ENCODE measurements at regions not wholly inside any gene's neighbourhood (a gene's known extent, or its start where the extent isn't known, plus 50 kb on each side); places are given as distances from the start of the nearest gene placed in this dataset.

GRCh38 chrX:96386325-96386724 lies 298.3 kb upstream of the DIAPH2 start:
- H3K27ac ChIP-seq (ENCODE audit: low read depth in 1 of 2, low read length in 2 of 2): no peak overlapping the region
- ATAC-seq (ENCODE audit: low FRiP score) (no peak), DNase-seq (no peak)
- H3K27me3 ChIP-seq (ENCODE audit: control insufficient read depth in 1 of 2, insufficient read depth in 2 of 2, low read length in 1 of 2): no peaks in the 10 kb centered on the region
- intact Hi-C loops (cut with DNase I): no loop called here
- 61 to 75% methylated on average over 3 of the region's 3 CpGs for WGBS, 2 donors
- no peaks in the 10 kb centered on the region for H3K4me1 ChIP-seq (ENCODE audit: control insufficient read depth in 1 of 2, insufficient read depth in 2 of 2, low read length in 2 of 2)
- no peaks in the 10 kb centered on the region for H3K36me3 ChIP-seq (ENCODE audit: control insufficient read depth in 1 of 2, insufficient read depth in 2 of 2, low read length in 1 of 2)
- H3K9me3 ChIP-seq (ENCODE audit: control insufficient read depth, low read length): no peaks in the 10 kb centered on the region
- no peak overlapping the region for H3K4me3 ChIP-seq (ENCODE audit: low read length in 2 of 2)

- Histone ChIP-seq H3K27me3 (ENCODE audit: control insufficient read depth in 1 of 2, insufficient read depth in 2 of 2, low read length in 1 of 2) (no peaks in the 10 kb centered on the region), H3K4me1 (ENCODE audit: control insufficient read depth in 1 of 2, insufficient read depth in 2 of 2, low read length in 2 of 2) (no peaks in the 10 kb centered on the region), H3K9me3 (ENCODE audit: control insufficient read depth, low read length) (no peaks in the 10 kb centered on the region), H3K27ac (ENCODE audit: low read depth in 1 of 2, low read length in 2 of 2) (no peak overlapping the region), H3K36me3 (ENCODE audit: control insufficient read depth in 1 of 2, insufficient read depth in 2 of 2, low read length in 1 of 2) (no peaks in the 10 kb centered on the region), H3K4me3 (ENCODE audit: low read length in 2 of 2) (no peak overlapping the region)
- intact Hi-C loops (cut with DNase I): no loop called here
- DNase-seq (no peak), ATAC-seq (ENCODE audit: low FRiP score) (no peak)
- 96 to 98% methylated on average over 2 of the region's 2 CpGs for WGBS, 2 donors
Measured at GRCh38 chrX:96386981-96387380, 297.7 kb upstream of the DIAPH2 start.

GRCh38 chrX:96387801-96388200 lies 296.8 kb upstream of the DIAPH2 start:
- Histone ChIP-seq H3K4me3 (ENCODE audit: low read length in 2 of 2) (no peak overlapping the region), H3K27me3 (ENCODE audit: control insufficient read depth in 1 of 2, insufficient read depth in 2 of 2, low read length in 1 of 2) (no peaks in the 10 kb centered on the region), H3K27ac (ENCODE audit: low read depth in 1 of 2, low read length in 2 of 2) (no peak overlapping the region), H3K9me3 (ENCODE audit: control insufficient read depth, low read length) (no peaks in the 10 kb centered on the region), H3K36me3 (ENCODE audit: control insufficient read depth in 1 of 2, insufficient read depth in 2 of 2, low read length in 1 of 2) (no peaks in the 10 kb centered on the region), H3K4me1 (ENCODE audit: control insufficient read depth in 1 of 2, insufficient read depth in 2 of 2, low read length in 2 of 2) (no peaks in the 10 kb centered on the region)
- intact Hi-C loops (cut with DNase I): no loop called here
- ATAC-seq (ENCODE audit: low FRiP score): no peak
- no peak for DNase-seq
- WGBS, 2 donors: 73 to 90% methylated on average over 2 of the region's 2 CpGs

- H3K27me3 ChIP-seq (ENCODE audit: control insufficient read depth in 1 of 2, insufficient read depth in 2 of 2, low read length in 1 of 2): no peaks in the 10 kb centered on the region
- H3K27ac ChIP-seq (ENCODE audit: low read depth in 1 of 2, low read length in 2 of 2): no peak overlapping the region
- H3K36me3 ChIP-seq (ENCODE audit: control insufficient read depth in 1 of 2, insufficient read depth in 2 of 2, low read length in 1 of 2): no peaks in the 10 kb centered on the region
- WGBS, 2 donors: 64 to 65% methylated on average over 5 of the region's 5 CpGs
- H3K9me3 ChIP-seq (ENCODE audit: control insufficient read depth, low read length): no peaks in the 10 kb centered on the region
- H3K4me1 ChIP-seq (ENCODE audit: control insufficient read depth in 1 of 2, insufficient read depth in 2 of 2, low read length in 2 of 2): no peaks in the 10 kb centered on the region
- DNase-seq (no peak), ATAC-seq (ENCODE audit: low FRiP score) (no peak)
- no peak overlapping the region for H3K4me3 ChIP-seq (ENCODE audit: low read length in 2 of 2)
- intact Hi-C loops (cut with DNase I): no loop called here
Measured at GRCh38 chrX:96389281-96390047, 295.2 kb upstream of the DIAPH2 start.

GRCh38 chrX:96394598-96394997 lies 290.0 kb upstream of the DIAPH2 start:
- H3K27ac ChIP-seq (ENCODE audit: low read depth in 1 of 2, low read length in 2 of 2): no peak overlapping the region
- H3K4me1 ChIP-seq (ENCODE audit: control insufficient read depth in 1 of 2, insufficient read depth in 2 of 2, low read length in 2 of 2): no peaks in the 10 kb centered on the region
- intact Hi-C loops (cut with DNase I): no loop called here
- ATAC-seq (ENCODE audit: low FRiP score): no peak
- WGBS, 2 donors: 92 to 96% methylated on average over 1 of the region's 1 CpG
- no peaks in the 10 kb centered on the region for H3K36me3 ChIP-seq (ENCODE audit: control insufficient read depth in 1 of 2, insufficient read depth in 2 of 2, low read length in 1 of 2)
- H3K4me3 ChIP-seq (ENCODE audit: low read length in 2 of 2): no peak overlapping the region
- H3K27me3 ChIP-seq (ENCODE audit: control insufficient read depth in 1 of 2, insufficient read depth in 2 of 2, low read length in 1 of 2): no peaks in the 10 kb centered on the region
- no peak for DNase-seq
- H3K9me3 ChIP-seq (ENCODE audit: control insufficient read depth, low read length): no peaks in the 10 kb centered on the region

GRCh38 chrX:96403446-96403845 lies 281.2 kb upstream of the DIAPH2 start:
- 52 to 76% methylated on average over 3 of the region's 3 CpGs for WGBS, 2 donors
- intact Hi-C loops (cut with DNase I): no loop called here
- peaks cover 2 to 8% of the 10 kb centered on the region in 2 donors for H3K4me1 ChIP-seq (ENCODE audit: control insufficient read depth in 1 of 2, insufficient read depth in 2 of 2, low read length in 2 of 2)
- no peaks in the 10 kb centered on the region for H3K36me3 ChIP-seq (ENCODE audit: control insufficient read depth in 1 of 2, insufficient read depth in 2 of 2, low read length in 1 of 2)
- DNase-seq (no peak), ATAC-seq (ENCODE audit: low FRiP score) (no peak)
- H3K27me3 ChIP-seq (ENCODE audit: control insufficient read depth in 1 of 2, insufficient read depth in 2 of 2, low read length in 1 of 2): no peaks in the 10 kb centered on the region
- H3K27ac ChIP-seq (ENCODE audit: low read depth in 1 of 2, low read length in 2 of 2): no peak overlapping the region
- H3K9me3 ChIP-seq (ENCODE audit: control insufficient read depth, low read length): no peaks in the 10 kb centered on the region
- no peak overlapping the region for H3K4me3 ChIP-seq (ENCODE audit: low read length in 2 of 2)

- DNase-seq: no peak
- 95 to 100% methylated on average over 1 of the region's 1 CpG for WGBS, 2 donors
- Histone ChIP-seq H3K27me3 (ENCODE audit: control insufficient read depth in 1 of 2, insufficient read depth in 2 of 2, low read length in 1 of 2) (no peaks in the 10 kb centered on the region), H3K4me3 (ENCODE audit: low read length in 2 of 2) (no peak overlapping the region), H3K36me3 (ENCODE audit: control insufficient read depth in 1 of 2, insufficient read depth in 2 of 2, low read length in 1 of 2) (no peaks in the 10 kb centered on the region), H3K27ac (ENCODE audit: low read depth in 1 of 2, low read length in 2 of 2) (no peak overlapping the region), H3K9me3 (ENCODE audit: control insufficient read depth, low read length) (no peaks in the 10 kb centered on the region), H3K4me1 (ENCODE audit: control insufficient read depth in 1 of 2, insufficient read depth in 2 of 2, low read length in 2 of 2) (peaks cover 2 to 8% of the 10 kb centered on the region in 2 donors)
- ATAC-seq (ENCODE audit: low FRiP score): no peak
- intact Hi-C loops (cut with DNase I): no loop called here
Measured at GRCh38 chrX:96405842-96406241, 278.8 kb upstream of the DIAPH2 start.

- peak in 1 of 2 donors; percentile 45 for DNase-seq
- Histone ChIP-seq H3K4me3 (ENCODE audit: low read length in 2 of 2) (no peak overlapping the region), H3K4me1 (ENCODE audit: control insufficient read depth in 1 of 2, insufficient read depth in 2 of 2, low read length in 2 of 2) (peaks cover 2 to 8% of the 10 kb centered on the region in 2 donors), H3K27me3 (ENCODE audit: control insufficient read depth in 1 of 2, insufficient read depth in 2 of 2, low read length in 1 of 2) (no peaks in the 10 kb centered on the region), H3K27ac (ENCODE audit: low read depth in 1 of 2, low read length in 2 of 2) (no peak overlapping the region), H3K9me3 (ENCODE audit: control insufficient read depth, low read length) (no peaks in the 10 kb centered on the region), H3K36me3 (ENCODE audit: control insufficient read depth in 1 of 2, insufficient read depth in 2 of 2, low read length in 1 of 2) (no peaks in the 10 kb centered on the region)
- intact Hi-C loops (cut with DNase I): no loop called here
- ATAC-seq (ENCODE audit: low FRiP score): no peak
- 7 to 32% methylated on average over 3 of the region's 3 CpGs for WGBS, 2 donors
Measured at GRCh38 chrX:96407072-96407471, 277.6 kb upstream of the DIAPH2 start.

- Histone ChIP-seq H3K4me1 (ENCODE audit: control insufficient read depth in 1 of 2, insufficient read depth in 2 of 2, low read length in 2 of 2) (peaks cover 2 to 8% of the 10 kb centered on the region in 2 donors), H3K36me3 (ENCODE audit: control insufficient read depth in 1 of 2, insufficient read depth in 2 of 2, low read length in 1 of 2) (no peaks in the 10 kb centered on the region), H3K4me3 (ENCODE audit: low read length in 2 of 2) (no peak overlapping the region), H3K9me3 (ENCODE audit: control insufficient read depth, low read length) (no peaks in the 10 kb centered on the region), H3K27ac (ENCODE audit: low read depth in 1 of 2, low read length in 2 of 2) (no peak overlapping the region), H3K27me3 (ENCODE audit: control insufficient read depth in 1 of 2, insufficient read depth in 2 of 2, low read length in 1 of 2) (no peaks in the 10 kb centered on the region)
- no peak for DNase-seq
- 5 to 46% methylated on average over 2 of the region's 2 CpGs for WGBS, 2 donors
- ATAC-seq (ENCODE audit: low FRiP score): peak; percentile 66
- intact Hi-C loops (cut with DNase I): no loop called here
Measured at GRCh38 chrX:96407501-96407900, 277.1 kb upstream of the DIAPH2 start.

All from aorta (tissue), 5 donors.